ENCODE measurements at regions not wholly inside any gene's neighbourhood (a gene's known extent, or its start where the extent isn't known, plus 50 kb on each side); places are given as distances from the start of the nearest gene placed in this dataset.
"Not testable (repeated sequence)": the region's sequence is repeated elsewhere in the genome, so short reads cannot be mapped to it uniquely, and the experiment has no call there.

DNA sequence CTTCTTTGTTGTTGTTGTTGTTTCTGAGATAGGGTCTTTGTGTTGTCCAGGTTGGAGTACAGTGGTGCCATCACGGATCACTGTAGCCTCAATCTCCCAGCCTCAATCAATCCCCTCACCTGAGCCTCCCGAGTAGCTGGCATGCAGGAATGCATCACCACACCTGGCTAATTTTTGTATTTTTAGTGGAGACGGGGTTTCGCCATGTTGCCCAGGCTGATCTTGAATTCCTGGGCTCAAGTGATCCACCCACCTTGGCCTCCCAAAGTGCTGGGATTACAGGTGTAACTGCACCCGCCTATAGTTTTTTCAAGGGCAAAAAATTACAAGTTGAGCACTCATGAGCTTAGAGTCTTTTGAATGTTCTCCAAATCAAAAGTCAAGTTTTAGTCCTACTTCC is 167.2 kb downstream of the DEPDC1B start:
- TF ChIP-seq EZH2 (IDR thresholded peaks at IDR 0.05; ENCODE audit: borderline replicate concordance, control insufficient read depth, low read depth, low read length); POLR2A (IDR thresholded peaks at IDR 0.05; ENCODE audit: low read depth, low read length); WRNIP1 (IDR thresholded peaks at IDR 0.05; ENCODE audit: borderline replicate concordance, low read depth, low read length); FOXM1 (IDR thresholded peaks at IDR 0.05; ENCODE audit: low read depth, low read length); POLR2AphosphoS5 (IDR thresholded peaks at IDR 0.05; ENCODE audit: low read length): not testable (repeated sequence)
- TF ChIP-seq, protein P1, sequence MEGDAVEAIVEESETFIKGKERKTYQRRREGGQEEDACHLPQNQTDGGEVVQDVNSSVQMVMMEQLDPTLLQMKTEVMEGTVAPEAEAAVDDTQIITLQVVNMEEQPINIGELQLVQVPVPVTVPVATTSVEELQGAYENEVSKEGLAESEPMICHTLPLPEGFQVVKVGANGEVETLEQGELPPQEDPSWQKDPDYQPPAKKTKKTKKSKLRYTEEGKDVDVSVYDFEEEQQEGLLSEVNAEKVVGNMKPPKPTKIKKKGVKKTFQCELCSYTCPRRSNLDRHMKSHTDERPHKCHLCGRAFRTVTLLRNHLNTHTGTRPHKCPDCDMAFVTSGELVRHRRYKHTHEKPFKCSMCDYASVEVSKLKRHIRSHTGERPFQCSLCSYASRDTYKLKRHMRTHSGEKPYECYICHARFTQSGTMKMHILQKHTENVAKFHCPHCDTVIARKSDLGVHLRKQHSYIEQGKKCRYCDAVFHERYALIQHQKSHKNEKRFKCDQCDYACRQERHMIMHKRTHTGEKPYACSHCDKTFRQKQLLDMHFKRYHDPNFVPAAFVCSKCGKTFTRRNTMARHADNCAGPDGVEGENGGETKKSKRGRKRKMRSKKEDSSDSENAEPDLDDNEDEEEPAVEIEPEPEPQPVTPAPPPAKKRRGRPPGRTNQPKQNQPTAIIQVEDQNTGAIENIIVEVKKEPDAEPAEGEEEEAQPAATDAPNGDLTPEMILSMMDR (IDR thresholded peaks at IDR 0.05 in 2 of 3, conservative IDR thresholded peaks at IDR 0.05 in 1 of 3; ENCODE audit: control insufficient read depth in 2 of 3, extremely low read depth in 1 of 3, insufficient read depth in 1 of 3, low read depth in 3 of 3, low read length in 3 of 3): not testable (repeated sequence)
